ENCODE measurements at regions not wholly inside any gene's neighbourhood (a gene's known extent, or its start where the extent isn't known, plus 50 kb on each side); places are given as distances from the start of the nearest gene placed in this dataset.

DNA sequence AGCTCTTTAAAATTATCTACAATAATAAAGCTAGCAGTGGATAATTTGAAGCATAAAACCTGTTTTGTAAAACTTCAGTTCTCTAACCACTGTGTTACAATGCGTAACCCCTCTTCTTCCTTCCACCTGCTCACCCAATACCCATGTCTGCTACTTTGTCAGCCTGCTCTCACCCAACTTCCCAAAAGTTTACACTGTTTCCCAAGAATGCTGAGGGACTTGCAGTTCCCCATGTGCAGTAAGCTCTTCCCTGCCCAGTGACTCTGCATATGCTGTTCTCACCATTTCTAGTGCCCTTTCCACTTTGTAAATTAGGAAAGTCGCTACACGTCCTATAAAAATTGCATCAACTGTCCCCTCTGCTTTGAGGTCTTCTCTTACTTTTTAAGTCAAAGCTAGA is 315.9 kb upstream of the SEMA6D start:
- Histone ChIP-seq H3K79me2 (ENCODE audit: control insufficient read depth, insufficient read depth, low read length) (no peaks in the 10 kb centered on the region), H3K4me1 (ENCODE audit: control insufficient read depth in 2 of 2, insufficient read depth in 2 of 2, low read length in 2 of 2) (no peaks in the 10 kb centered on the region), H3K27ac (ENCODE audit: low read length in 2 of 2) (no peak overlapping the region), H2AFZ (ENCODE audit: insufficient read depth, low read depth, low read length, poor library complexity, severe bottlenecking) (no peak overlapping the region), H3K27me3 (replicated peaks in 1 of 4; ENCODE audit: control extremely low read depth in 1 of 4, control insufficient read depth in 3 of 4, insufficient read depth in 4 of 4, low read length in 3 of 4) (no peaks in the 10 kb centered on the region), H4K20me1 (ENCODE audit: control insufficient read depth, insufficient read depth, low read length, poor library complexity, severe bottlenecking) (no peaks in the 10 kb centered on the region), H3K4me3 (ENCODE audit: control extremely low read depth in 1 of 5, extremely low read depth in 1 of 5, insufficient read depth in 1 of 5, low read depth in 2 of 5, low read length in 4 of 5) (no peak overlapping the region), H3K4me2 (replicated peaks; ENCODE audit: low read depth, low read length, poor library complexity, severe bottlenecking) (no peak overlapping the region), H3K9ac (ENCODE audit: low read length) (no peak overlapping the region), H3K36me3 (replicated peaks in 1 of 2; ENCODE audit: control extremely low read depth in 1 of 2, control insufficient read depth in 1 of 2, extremely low read depth in 1 of 2, insufficient read depth in 2 of 2, low read length in 1 of 2) (no peaks in the 10 kb centered on the region), H3K9me3 (ENCODE audit: control extremely low read depth in 1 of 3, control insufficient read depth in 2 of 3, insufficient read depth in 1 of 3, low read length in 2 of 3) (no peaks in the 10 kb centered on the region)
- CTCF ChIA-PET, result no interaction called here
- POLR2A ChIA-PET, result no interaction called here
- Mint-ChIP-seq H3K27me3 (no peaks in the 10 kb centered on the region), H3K4me1 (no peaks in the 10 kb centered on the region), H3K4me3 (no peak overlapping the region), H3K9me3 (ENCODE audit: insufficient read depth) (no peaks in the 10 kb centered on the region), H3K27ac (no peak overlapping the region)
- intact Hi-C loops (cut with micrococcal nuclease), result no loop called here
- DNase-seq, result no peak
- no peak for ATAC-seq (ENCODE audit: low read depth)
- TF ChIP-seq, protein P1, sequence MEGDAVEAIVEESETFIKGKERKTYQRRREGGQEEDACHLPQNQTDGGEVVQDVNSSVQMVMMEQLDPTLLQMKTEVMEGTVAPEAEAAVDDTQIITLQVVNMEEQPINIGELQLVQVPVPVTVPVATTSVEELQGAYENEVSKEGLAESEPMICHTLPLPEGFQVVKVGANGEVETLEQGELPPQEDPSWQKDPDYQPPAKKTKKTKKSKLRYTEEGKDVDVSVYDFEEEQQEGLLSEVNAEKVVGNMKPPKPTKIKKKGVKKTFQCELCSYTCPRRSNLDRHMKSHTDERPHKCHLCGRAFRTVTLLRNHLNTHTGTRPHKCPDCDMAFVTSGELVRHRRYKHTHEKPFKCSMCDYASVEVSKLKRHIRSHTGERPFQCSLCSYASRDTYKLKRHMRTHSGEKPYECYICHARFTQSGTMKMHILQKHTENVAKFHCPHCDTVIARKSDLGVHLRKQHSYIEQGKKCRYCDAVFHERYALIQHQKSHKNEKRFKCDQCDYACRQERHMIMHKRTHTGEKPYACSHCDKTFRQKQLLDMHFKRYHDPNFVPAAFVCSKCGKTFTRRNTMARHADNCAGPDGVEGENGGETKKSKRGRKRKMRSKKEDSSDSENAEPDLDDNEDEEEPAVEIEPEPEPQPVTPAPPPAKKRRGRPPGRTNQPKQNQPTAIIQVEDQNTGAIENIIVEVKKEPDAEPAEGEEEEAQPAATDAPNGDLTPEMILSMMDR (IDR thresholded peaks at IDR 0.05), result no peak
- no peak for TF ChIP-seq EZH2 (IDR thresholded peaks at IDR 0.05; ENCODE audit: borderline replicate concordance, insufficient read depth, low read depth, low read length, poor library complexity, severe bottlenecking)
- WGBS (ENCODE audit: insufficient coverage), result 91% methylated on average over 3 of the region's 3 CpGs

DNA sequence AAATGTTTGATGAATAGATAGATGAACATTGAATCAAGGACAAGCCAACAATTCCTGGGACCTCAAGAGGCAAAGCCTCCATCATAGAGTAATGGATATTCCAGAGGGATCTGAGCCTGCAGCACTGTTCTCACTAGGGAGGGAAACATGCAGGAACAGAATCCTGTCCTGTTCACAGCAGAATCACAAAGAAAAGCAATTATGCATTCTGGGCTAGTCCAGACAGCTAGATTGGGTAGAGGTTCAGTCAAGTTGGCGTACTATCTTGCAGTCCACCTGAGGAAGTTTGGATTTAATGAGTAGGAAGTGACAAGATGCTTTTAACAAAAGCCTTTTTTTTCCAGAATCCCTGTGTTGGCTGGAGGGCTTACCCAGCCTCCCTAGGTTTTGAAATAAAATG is 314.5 kb upstream of the SEMA6D start:
- Mint-ChIP-seq H3K27ac (no peak overlapping the region), H3K4me3 (no peak overlapping the region), H3K27me3 (no peaks in the 10 kb centered on the region), H3K4me1 (no peaks in the 10 kb centered on the region), H3K9me3 (ENCODE audit: insufficient read depth) (no peaks in the 10 kb centered on the region)
- ChIA-PET CTCF (no interaction called here), POLR2A (no interaction called here)
- Histone ChIP-seq H3K27me3 (replicated peaks in 1 of 4; ENCODE audit: control extremely low read depth in 1 of 4, control insufficient read depth in 3 of 4, insufficient read depth in 4 of 4, low read length in 3 of 4) (no peaks in the 10 kb centered on the region), H3K4me3 (ENCODE audit: control extremely low read depth in 1 of 5, extremely low read depth in 1 of 5, insufficient read depth in 1 of 5, low read depth in 2 of 5, low read length in 4 of 5) (no peak overlapping the region), H3K4me2 (replicated peaks; ENCODE audit: low read depth, low read length, poor library complexity, severe bottlenecking) (no peak overlapping the region), H2AFZ (ENCODE audit: insufficient read depth, low read depth, low read length, poor library complexity, severe bottlenecking) (no peak overlapping the region), H3K9ac (ENCODE audit: low read length) (no peak overlapping the region), H3K36me3 (replicated peaks in 1 of 2; ENCODE audit: control extremely low read depth in 1 of 2, control insufficient read depth in 1 of 2, extremely low read depth in 1 of 2, insufficient read depth in 2 of 2, low read length in 1 of 2) (no peaks in the 10 kb centered on the region), H3K27ac (ENCODE audit: low read length in 2 of 2) (no peak overlapping the region), H3K4me1 (ENCODE audit: control insufficient read depth in 2 of 2, insufficient read depth in 2 of 2, low read length in 2 of 2) (no peaks in the 10 kb centered on the region), H3K9me3 (ENCODE audit: control extremely low read depth in 1 of 3, control insufficient read depth in 2 of 3, insufficient read depth in 1 of 3, low read length in 2 of 3) (peaks cover 0 to 2% (median 0%) of the 10 kb centered on the region in 3 donors), H3K79me2 (ENCODE audit: control insufficient read depth, insufficient read depth, low read length) (no peaks in the 10 kb centered on the region), H4K20me1 (ENCODE audit: control insufficient read depth, insufficient read depth, low read length, poor library complexity, severe bottlenecking) (no peaks in the 10 kb centered on the region)
- intact Hi-C loops (cut with micrococcal nuclease), result no loop called here
- ATAC-seq (ENCODE audit: low read depth) (no peak), DNase-seq (no peak)
- no CpG with 5 or more reads among the region's 1 CpG for WGBS (ENCODE audit: insufficient coverage)
- no peak for TF ChIP-seq EZH2 (IDR thresholded peaks at IDR 0.05; ENCODE audit: borderline replicate concordance, insufficient read depth, low read depth, low read length, poor library complexity, severe bottlenecking)
- TF ChIP-seq, protein P1 (IDR thresholded peaks at IDR 0.05), result no peak

Data from B cell (primary cell).